Sigmoid colon (tissue), 6 donors: ENCODE measurements at regions not wholly inside any gene's neighbourhood (a gene's known extent, or its start where the extent isn't known, plus 50 kb on each side); places are given as distances from the start of the nearest gene placed in this dataset.

ENCODE experiments used
- DNase-seq: peaks from one replicate; pipeline ENCODE4 v3.0.0-alpha.2; 2019
- H3K27ac ChIP-seq, 4 donors: fragments of 200-600 bp; sonication (generic); one replicate each; pipeline ENCODE4 v1.5.1; 2016 to 2019; ENCODE audit warnings: mild to moderate bottlenecking in 1 of 4
- H3K27me3 ChIP-seq, 3 donors: fragments of 200-600 bp; sonication (generic); one replicate each; pipeline ENCODE4 v1.5.1; 2019; ENCODE audit warnings: mild to moderate bottlenecking in 1 of 3
- H3K36me3 ChIP-seq, 4 donors: fragments of 200-600 bp; sonication (generic); one replicate each; pipeline ENCODE4 v1.5.1; 2016 to 2019
- H3K4me1 ChIP-seq, 4 donors: fragments of 200-600 bp; sonication (generic); one replicate each; pipeline ENCODE4 v1.5.1; 2017 to 2019
- H3K4me3 ChIP-seq, 4 donors: fragments of 200-600 bp; sonication (generic); one replicate each; pipeline ENCODE4 v1.5.1; 2017 to 2019; ENCODE audit warnings: mild to moderate bottlenecking in 2 of 4, moderate library complexity in 1 of 4
- H3K9me3 ChIP-seq, 4 donors: fragments of 200-600 bp in 3 of 4; sonication (generic) in 3 of 4; one replicate each; pipeline versions ENCODE4 v1.5.1 to v1.6.1; 2013 to 2019
- CTCF ChIP-seq, 4 experiments: fragments of 450-650 bp in 3 of 4; fragments of 200-600 bp in 1 of 4; IDR thresholded peaks; one replicate each; pipeline ENCODE4 v1.5.1; 2016 to 2019; ENCODE audit warnings: antibody characterized with exemption in 4 of 4, mild to moderate bottlenecking in 3 of 4, moderate library complexity in 2 of 4
- EP300 ChIP-seq, 4 donors: sonication (generic); formaldehyde crosslinking; IDR thresholded peaks; one replicate each; pipeline ENCODE4 v1.6.1; 2017; ENCODE audit warnings: antibody characterized with exemption in 4 of 4
- POLR2A ChIP-seq, 2 donors: fragments of 450-650 bp; IDR thresholded peaks; one replicate each; pipeline ENCODE4 v1.6.1; 2016; ENCODE audit warnings: antibody characterized with exemption in 2 of 2, mild to moderate bottlenecking in 2 of 2, moderate library complexity in 2 of 2
- POLR2AphosphoS5 ChIP-seq, 4 donors: sonication (generic); formaldehyde crosslinking; IDR thresholded peaks; one replicate each; pipeline ENCODE4 v1.6.1; 2017; ENCODE audit warnings: antibody characterized with exemption in 4 of 4
- WGBS, 2 donors: extraction: QIAGEN DNeasy Blood & Tissue Kit; methylation state at CpG; one replicate each; pipeline ENCODE4 v1.1.7; 2013; 5-methylcytosine and 5-hydroxymethylcytosine counted together
- intact Hi-C: fragments of 100-400 bp; cut with DNase I; formaldehyde crosslinking; loops from one replicate; pipeline ENCODE4 v1.15.1; 2023
- donor health status: healthy with polysubstance abuse.
- donor health status: healthy.

GRCh38 chr22:42190274-42190673, 59.7 kb upstream of the CYP2D6 start:
- no peaks in the 10 kb centered on the region for H3K9me3 ChIP-seq
- peaks cover 0 to 10% (median 0%) of the 10 kb centered on the region in 4 donors for H3K4me1 ChIP-seq
- 94 to 97% methylated on average over 1 of the region's 1 CpG for WGBS, 2 donors
- no peak overlapping the region for H3K27ac ChIP-seq
- DNase-seq: no peak
- no peaks in the 10 kb centered on the region for H3K36me3 ChIP-seq
- TF ChIP-seq EP300 (IDR thresholded peaks at IDR 0.05): no peak
- no peak for TF ChIP-seq POLR2AphosphoS5 (IDR thresholded peaks at IDR 0.05)
- no peak for TF ChIP-seq CTCF (IDR thresholded peaks at IDR 0.05)
- TF ChIP-seq POLR2A (IDR thresholded peaks at IDR 0.05): no peak
- no peaks in the 10 kb centered on the region for H3K27me3 ChIP-seq
- intact Hi-C loops: no loop called here
- no peak overlapping the region for H3K4me3 ChIP-seq

DNA sequence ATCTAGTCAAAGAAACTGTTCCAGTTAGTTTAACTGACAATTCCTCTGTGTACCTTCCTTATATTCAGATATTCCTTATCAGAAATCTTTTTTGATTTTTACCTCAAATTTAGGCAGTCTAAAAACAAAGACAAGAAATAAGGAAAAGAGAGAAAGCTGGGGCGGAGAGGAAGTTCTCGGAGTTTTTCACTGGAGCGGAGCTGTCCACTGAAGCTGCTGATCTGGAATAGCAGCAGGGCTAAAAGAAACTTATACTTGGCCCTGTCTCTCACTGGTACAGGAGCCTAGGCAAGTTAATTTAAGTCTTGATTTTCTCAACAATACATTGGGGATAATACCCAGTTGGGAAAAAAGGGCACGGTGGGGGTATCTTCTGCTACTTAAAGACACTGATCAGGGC, 59.2 kb upstream of the CYP2D6 start:
- Histone ChIP-seq H3K4me1 (peaks cover 0 to 10% (median 0%) of the 10 kb centered on the region in 4 donors), H3K27ac (no peak overlapping the region), H3K27me3 (no peaks in the 10 kb centered on the region), H3K36me3 (no peaks in the 10 kb centered on the region), H3K4me3 (no peak overlapping the region), H3K9me3 (no peaks in the 10 kb centered on the region)
- DNase-seq: no peak
- intact Hi-C loops: no loop called here
- WGBS, 2 donors: 93 to 95% methylated on average over 4 of the region's 4 CpGs
- TF ChIP-seq POLR2A (IDR thresholded peaks at IDR 0.05) (no peak), EP300 (IDR thresholded peaks at IDR 0.05) (no peak), CTCF (IDR thresholded peaks at IDR 0.05) (no peak), POLR2AphosphoS5 (IDR thresholded peaks at IDR 0.05) (no peak)

DNA sequence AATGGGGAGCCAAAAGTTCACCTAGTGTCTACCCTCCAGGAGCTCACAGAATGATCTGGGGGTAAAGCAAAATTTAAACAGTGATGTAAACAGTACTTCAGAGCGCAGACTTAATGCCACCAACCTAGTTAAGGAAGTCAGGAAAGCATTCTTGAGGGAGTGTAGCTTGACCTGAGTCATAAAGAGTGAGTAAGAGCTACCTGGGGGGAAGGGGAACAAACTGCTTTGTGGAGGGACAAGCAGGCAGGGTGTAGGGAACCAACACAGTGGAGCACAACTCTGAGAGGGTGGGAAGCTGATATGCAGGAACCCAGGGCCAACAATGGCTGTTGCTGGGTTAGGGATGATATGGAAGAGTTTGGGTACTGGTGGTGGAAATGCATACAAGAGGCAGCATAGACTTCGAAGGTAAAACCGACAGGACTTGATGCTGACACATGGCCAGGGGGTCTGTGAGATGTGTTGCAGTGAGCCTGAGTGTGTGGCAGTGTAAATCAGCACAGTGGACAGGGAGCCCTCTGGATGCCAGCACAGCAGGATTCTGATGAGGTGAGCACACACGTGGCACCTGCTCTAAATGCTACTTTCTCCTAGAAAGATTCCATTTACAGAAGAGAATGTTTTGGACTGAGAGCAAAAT, 58.3 kb upstream of the CYP2D6 start:
- H3K9me3 ChIP-seq: no peaks in the 10 kb centered on the region
- peaks cover 0 to 10% (median 0%) of the 10 kb centered on the region in 4 donors for H3K4me1 ChIP-seq
- intact Hi-C loops: no loop called here
- no peaks in the 10 kb centered on the region for H3K27me3 ChIP-seq
- no peaks in the 10 kb centered on the region for H3K36me3 ChIP-seq
- no peak overlapping the region for H3K4me3 ChIP-seq
- no peak for TF ChIP-seq EP300 (IDR thresholded peaks at IDR 0.05)
- TF ChIP-seq POLR2A (IDR thresholded peaks at IDR 0.05): no peak
- no peak for TF ChIP-seq CTCF (IDR thresholded peaks at IDR 0.05)
- no peak for TF ChIP-seq POLR2AphosphoS5 (IDR thresholded peaks at IDR 0.05)
- no peak overlapping the region for H3K27ac ChIP-seq
- 56 to 74% methylated on average over 4 of the region's 4 CpGs for WGBS, 2 donors
- no peak for DNase-seq

DNA sequence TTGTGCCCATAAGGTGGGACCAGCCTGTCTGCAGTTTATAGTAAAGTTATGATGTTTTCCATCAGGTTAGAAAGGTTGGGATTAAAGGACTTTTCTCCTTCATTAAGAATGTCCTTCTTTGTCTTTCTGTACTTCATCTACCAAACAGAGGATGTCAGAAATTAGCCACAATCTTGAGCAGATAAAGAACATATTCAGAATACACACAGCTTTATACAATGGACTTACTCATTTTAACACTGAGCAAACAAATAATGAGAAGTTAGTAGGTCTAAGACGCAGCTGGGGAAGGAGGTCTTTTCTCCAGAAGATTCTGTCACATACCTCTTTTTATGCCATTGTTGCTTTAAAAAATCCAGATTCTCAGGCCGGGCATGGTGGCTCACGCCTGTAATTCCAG, 57.0 kb upstream of the CYP2D6 start:
- peaks cover 0 to 9% (median 0%) of the 10 kb centered on the region in 4 donors for H3K4me1 ChIP-seq
- no peaks in the 10 kb centered on the region for H3K9me3 ChIP-seq
- H3K36me3 ChIP-seq: no peaks in the 10 kb centered on the region
- intact Hi-C loops: no loop called here
- no peak for DNase-seq
- H3K27ac ChIP-seq: no peak overlapping the region
- H3K27me3 ChIP-seq: no peaks in the 10 kb centered on the region
- WGBS, 2 donors: 93% methylated on average over 3 of the region's 3 CpGs
- TF ChIP-seq POLR2A (IDR thresholded peaks at IDR 0.05): no peak
- no peak for TF ChIP-seq EP300 (IDR thresholded peaks at IDR 0.05)
- TF ChIP-seq CTCF (IDR thresholded peaks at IDR 0.05): no peak
- no peak for TF ChIP-seq POLR2AphosphoS5 (IDR thresholded peaks at IDR 0.05)
- no peak overlapping the region for H3K4me3 ChIP-seq

- TF ChIP-seq POLR2A (IDR thresholded peaks at IDR 0.05) (no peak), EP300 (IDR thresholded peaks at IDR 0.05) (no peak), CTCF (IDR thresholded peaks at IDR 0.05) (no peak), POLR2AphosphoS5 (IDR thresholded peaks at IDR 0.05) (no peak)
- WGBS, 2 donors: 80 to 85% methylated on average over 2 of the region's 2 CpGs
- Histone ChIP-seq H3K4me3 (no peak overlapping the region), H3K27ac (no peak overlapping the region), H3K9me3 (no peaks in the 10 kb centered on the region), H3K4me1 (peaks cover 0 to 4% (median 3%) of the 10 kb centered on the region in 4 donors), H3K36me3 (no peaks in the 10 kb centered on the region), H3K27me3 (no peaks in the 10 kb centered on the region)
- no peak for DNase-seq
- intact Hi-C loops: no loop called here
These were observed 55.4 kb upstream of the CYP2D6 start for GRCh38 chr22:42185915-42186439.
